HG03108 (cell line): ENCODE measurements at regions not wholly inside any gene's neighbourhood (a gene's known extent, or its start where the extent isn't known, plus 50 kb on each side); places are given as distances from the start of the nearest gene placed in this dataset.

Source experiments
- ATAC-seq: cut with Tn5 transposase; IDR thresholded peaks from one replicate; pipeline ENCODE4 v1.9.1; 2021; ENCODE audit warnings: moderate library complexity; ENCODE audit not compliant: unreplicated experiment

DNA sequence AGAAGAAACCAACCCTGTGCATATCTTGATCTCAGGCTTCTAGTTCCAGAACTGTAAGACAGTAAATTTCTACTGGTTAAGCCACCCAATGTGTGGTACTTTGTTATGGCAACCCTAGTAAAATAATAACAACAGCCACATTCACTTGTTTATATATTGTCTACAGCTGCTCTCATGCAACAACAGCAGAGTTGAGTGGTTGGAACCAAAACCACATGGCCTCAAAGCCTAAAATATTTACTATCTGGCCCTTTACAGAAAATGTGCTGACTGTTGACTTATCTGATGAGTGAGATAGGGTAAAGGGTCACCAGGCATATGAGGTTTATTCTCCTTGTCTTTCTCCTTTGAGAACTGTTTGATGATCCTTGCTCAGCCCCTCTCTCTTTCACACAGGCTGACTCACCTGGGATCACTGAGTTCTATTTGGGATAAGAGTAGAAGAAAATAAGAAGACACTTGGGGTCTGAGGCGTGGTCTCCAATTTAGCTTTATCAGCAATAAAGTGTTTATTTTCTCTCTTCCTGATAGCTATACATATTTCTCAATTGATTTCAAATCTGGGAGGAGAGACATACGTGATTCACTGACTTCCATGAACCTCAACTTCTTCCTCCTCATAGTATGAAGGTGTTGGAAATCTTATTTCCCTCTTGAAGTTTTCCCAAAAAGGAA, 227.5 kb upstream of the STARD13 start:
- ATAC-seq, result no peak

DNA sequence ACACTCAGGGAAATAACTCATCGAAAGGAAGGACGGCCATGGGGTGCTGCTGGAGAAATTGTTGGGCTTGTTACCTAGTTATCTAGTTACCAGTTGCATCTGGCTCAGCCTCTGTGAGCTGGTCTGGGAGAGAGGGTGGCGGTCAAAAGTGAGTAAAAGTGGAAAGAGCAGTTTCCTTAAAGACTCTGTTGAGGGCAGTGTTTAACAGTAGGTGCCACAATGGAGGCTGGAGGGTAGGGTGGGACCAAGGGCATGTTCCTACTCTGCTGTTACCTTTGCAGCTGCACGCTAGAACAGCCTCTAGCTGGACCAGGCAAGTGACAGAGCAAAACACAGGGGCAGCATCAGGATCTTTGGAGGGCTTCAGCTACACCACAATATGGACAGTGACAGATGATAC, 228.8 kb upstream of the STARD13 start:
- ATAC-seq, result no peak

DNA sequence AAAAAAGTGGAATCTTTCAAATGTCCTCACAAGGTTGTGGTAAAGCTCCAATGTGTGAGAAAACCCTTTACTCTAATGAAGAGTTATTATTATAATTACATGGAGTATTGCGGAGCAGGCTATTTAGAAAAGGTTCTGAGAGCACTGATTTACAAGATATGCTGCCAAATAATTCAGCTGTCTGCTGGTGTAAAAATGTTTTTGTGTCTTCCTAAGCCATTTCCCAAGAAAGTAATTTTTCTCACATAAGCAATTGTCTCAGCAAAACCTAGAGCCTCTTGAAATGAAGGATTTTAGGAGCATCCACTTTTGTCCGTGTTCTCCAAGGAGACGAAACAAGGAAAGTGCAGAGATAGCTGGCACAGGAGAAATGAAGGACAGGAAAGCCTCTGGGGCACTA, 229.6 kb upstream of the STARD13 start:
- no peak for ATAC-seq

DNA sequence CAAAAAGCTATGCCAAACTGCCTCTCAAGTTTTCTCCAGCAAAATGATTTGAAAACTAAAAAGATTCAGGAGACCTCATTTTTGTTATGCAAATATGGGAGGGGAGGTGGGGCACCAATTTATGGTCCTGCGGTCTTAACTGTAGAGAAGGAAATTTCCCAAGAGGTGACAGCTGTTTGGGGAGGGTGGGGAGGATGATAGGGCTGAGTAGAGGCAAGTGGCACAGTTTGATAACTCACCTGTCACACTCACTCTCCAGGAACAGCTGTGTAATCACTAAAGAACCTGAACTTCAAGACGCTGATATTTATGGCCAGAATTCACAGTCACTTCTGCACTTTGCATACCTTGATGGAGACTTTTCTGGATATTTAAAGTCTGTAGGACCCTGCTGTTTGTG, 232.9 kb upstream of the STARD13 start:
- no peak for ATAC-seq

DNA sequence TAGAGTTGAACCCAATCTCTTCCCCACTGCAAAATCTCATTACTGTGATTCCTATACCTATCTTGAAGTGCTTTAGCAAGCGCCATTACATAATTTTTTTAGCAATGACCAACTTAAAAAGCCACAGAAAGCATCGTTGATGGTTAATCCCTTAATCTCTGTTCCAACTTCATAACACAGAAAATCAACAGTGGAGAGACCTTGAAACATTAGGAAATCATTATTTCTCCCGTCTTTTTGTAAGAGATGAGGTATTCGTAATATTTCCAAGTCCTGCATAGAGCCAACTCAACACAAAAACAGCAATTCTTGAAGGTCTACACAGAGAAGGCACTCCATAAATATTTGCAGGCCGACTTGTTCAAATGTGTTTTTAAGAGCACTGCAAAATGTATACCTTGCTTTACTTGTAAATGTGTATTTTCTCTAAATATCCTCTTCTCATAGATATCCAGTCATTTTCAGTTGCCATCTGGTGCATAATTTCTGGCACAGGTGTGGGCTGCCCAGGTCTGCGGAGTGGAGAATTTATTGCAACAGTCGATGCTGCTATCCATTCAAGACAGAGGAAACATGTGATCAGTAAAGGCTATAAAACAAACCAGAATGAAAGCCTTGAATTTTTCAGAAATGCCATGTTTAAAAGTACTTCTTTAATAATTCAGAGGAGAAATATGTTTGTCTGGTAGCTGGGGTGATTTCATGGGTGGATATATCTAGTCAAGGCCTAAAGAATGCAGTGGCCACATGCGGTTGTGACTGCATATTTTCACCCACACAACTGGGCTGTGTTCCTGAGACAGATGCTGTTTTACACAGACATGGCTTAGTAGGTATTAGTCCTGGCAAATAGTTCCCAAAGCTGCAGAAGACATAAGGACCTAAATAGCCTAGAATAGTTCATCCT, 234.3 kb upstream of the STARD13 start:
- no peak for ATAC-seq

DNA sequence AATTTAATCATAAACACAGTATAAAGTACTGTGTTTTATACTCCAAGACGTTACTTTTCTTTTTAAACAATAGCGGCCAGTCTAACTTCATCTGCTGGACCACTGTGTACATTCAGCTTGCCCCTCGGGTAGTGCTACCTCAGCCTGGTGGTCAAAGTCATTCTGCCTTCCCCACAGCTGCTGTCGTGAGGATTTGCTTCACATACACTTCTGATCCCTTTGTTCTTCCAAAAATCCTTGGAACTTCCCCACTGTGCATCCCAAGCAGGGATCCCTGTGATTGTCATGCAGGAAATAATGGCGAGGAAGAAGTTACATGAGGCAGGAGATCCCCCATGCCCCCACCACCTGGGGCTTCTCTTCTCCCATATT, 234.9 kb upstream of the STARD13 start:
- no peak for ATAC-seq

DNA sequence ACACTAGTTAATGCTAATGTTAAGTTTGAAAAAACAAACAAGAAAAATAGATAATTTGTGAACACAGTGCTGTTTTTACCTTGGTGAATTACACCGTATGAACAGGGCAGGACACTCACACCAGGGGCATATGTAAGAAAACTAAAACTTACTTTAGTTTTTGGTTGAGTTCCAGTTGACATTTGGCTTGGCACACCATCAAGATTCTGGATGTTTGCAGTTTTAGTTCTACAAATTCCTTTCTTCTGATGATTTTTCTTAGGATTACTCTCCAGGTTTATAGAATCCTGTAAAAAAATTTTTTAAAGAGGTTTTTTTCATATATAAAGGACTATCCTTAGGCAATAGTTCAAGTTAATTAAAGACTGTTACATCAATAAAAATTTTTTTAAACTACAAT, 238.5 kb upstream of the STARD13 start:
- ATAC-seq, result no peak

DNA sequence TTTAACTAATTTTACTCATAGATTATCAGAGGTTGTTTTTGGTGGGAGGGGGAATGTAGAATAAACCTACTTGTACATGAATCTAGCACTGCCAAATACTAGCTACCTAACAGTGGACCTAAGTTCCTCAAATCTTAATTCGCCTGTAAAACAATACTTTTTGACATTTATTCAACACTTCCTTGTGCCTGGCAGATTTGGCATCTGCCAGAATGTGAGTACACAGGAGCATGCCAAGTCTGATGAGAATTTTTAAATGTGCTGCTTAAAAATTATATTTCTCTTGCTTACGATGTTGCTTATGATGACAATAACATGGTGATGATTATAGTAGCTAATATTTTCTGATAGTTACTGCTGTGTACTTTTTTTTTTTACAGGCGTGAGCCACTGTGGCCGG, 240.2 kb upstream of the STARD13 start:
- no peak for ATAC-seq

DNA sequence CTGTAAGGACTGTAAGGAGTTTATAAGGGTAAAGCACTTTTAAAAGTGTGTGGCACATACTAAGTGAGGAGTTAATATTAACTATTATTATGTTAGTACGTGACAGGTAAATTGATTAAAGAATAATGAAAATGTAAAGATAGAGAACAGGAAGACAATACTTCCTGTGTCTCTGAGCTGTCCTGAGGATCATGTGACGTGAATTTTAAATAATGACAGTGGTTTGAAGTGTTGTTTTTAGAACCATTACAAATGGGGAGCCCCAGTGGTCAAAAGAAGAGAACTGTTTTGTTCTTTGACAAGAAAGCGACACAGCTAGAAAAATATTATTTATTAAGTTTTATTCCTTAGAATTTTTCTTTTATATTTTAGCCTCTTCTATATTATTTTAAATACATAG, 241.2 kb upstream of the STARD13 start:
- no peak for ATAC-seq

DNA sequence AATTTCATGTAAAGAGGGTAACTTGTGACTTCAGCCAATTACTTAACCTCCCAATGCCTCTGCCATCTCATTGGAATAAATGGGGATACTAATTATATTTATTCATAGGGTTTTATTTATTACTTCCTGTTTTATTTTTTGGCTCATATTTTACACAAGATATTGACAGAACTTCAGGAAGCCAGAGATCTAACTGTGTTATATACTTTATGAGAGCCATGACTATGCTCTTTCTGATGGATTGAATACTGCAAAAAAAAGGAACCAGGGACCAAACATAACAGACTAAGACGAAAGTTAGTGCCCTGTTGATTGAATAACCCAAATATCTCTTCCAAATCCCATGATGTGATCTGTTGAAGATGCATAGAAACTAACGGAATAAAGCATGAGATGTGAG, 243.3 kb upstream of the STARD13 start:
- no peak for ATAC-seq

DNA sequence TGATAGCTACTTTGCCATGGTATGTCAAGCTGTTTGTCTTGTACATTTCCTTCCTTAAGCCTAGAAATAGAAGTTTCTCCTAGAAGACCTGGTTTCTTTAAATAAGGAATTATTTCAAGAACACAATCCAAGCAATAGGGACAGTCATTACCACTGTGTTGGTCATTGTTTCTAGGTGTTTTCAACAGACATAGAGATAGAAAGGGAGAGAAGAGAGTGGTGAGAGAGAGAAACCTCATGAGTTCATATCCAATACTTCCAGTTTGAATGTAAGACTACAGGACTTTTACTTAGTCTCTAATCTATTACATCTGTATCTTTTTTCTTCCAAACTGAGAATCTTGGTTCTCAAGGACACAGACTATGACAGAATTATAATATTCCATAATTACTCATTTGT, 245.9 kb upstream of the STARD13 start:
- no peak for ATAC-seq

DNA sequence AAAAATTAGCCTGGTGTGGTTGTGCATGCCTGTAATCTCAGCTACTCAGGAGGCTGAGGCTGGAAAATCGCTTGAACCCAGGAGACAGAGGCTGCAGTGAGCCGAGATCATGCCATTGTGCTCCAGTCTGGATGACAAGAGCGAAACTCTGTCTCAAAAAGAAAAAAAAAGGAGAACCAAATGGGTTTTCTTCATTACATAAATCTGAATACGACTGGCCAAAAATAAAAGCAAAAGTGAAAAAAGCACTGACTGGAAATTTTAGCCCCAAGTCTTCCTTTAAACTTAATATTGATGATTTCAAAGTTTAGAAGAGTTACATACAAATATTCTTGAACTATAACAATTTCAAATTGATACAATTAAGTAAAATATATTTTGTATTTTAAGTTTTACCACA, 249.5 kb upstream of the STARD13 start:
- no peak for ATAC-seq

DNA sequence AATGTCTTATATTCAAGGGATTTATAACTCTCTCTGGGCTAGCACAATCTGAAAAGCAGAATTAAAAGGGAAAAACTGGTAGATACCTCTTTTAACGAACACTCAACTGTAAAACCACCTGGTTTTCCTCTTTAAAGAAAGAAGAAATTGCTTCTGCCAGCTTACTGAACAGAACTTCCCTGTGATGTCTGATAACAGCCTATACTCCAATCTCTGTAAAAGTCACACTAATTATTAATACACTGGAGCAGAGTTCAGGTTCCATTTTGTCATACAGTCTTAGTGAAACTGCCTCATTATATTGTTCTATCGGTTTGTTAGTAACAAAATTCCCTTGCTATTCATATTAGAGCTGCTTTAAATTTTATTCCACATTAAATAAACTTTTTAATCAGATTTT, 251.0 kb upstream of the STARD13 start:
- no peak for ATAC-seq

DNA sequence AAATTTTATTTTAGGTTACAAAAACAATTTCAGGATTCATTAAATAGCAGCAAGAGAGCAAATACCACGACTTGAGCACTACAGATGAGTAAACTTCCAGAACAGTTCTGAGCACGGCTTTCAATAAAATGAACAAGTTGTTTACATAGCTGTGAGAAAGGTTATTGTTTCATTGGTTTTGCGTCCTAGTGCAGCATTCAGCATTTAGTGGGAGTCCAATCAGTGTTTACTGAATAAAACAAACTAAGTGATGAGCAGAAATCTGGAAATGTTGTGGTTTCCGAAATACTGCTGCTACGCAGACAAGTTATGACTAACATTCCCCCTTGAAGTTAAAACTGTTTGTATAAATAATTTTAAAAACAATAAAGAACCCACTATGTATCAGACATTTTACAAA, 251.5 kb upstream of the STARD13 start:
- ATAC-seq, result no peak

DNA sequence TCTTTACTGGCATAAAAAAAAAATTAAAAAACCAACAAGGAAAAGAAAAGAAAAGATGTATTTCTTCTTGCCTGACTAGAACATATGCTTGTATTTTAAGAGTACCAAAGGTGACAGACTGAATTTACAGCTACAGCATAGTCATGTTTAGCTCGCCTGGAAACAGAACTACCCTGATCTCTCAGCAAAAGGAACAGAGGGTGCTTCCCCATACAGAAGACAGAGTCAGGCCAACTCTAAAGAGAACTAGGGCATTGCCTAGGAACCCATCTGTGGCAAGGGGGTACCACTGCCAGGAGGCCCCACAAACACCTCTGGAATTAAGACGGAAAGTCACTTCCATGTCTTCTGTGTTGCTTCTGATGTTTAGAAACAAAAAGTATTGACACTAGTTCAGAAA, 252.1 kb upstream of the STARD13 start:
- no peak for ATAC-seq

DNA sequence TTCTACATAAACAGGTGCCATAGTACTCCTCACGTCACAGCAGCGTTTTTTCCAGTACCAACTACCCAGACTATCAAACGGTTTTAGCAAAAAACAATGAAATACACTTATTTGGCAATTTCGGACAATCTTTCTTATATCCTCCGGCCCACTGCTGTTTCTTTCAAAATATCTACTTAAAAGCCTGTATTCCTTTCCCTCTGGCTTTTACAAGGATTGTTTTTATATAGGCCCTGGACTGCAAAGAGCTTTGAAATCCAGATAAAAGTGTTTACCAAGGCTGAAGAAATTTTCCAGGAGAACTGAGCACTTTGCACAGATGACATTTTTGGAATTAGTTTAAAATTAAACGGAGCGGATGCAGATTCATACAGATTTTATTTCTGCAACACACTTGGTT, 255.9 kb upstream of the STARD13 start:
- ATAC-seq, result no peak

DNA sequence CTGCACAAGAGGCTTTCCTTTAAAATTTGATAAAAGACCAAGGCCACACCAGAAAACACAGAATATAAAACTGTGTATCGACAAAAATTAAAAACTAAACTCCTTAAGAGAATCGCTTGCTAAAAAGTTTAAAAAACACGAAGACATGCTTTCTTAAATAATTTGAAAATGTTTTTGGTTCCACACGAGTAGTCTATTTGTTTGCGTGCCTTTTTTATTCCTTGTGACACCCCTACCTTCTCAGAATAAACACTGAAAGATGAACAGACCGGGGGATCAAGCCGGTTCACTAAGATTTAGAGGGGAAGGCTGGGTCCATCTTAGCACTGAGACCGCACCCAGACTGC, 256.4 kb upstream of the STARD13 start:
- no peak for ATAC-seq

DNA sequence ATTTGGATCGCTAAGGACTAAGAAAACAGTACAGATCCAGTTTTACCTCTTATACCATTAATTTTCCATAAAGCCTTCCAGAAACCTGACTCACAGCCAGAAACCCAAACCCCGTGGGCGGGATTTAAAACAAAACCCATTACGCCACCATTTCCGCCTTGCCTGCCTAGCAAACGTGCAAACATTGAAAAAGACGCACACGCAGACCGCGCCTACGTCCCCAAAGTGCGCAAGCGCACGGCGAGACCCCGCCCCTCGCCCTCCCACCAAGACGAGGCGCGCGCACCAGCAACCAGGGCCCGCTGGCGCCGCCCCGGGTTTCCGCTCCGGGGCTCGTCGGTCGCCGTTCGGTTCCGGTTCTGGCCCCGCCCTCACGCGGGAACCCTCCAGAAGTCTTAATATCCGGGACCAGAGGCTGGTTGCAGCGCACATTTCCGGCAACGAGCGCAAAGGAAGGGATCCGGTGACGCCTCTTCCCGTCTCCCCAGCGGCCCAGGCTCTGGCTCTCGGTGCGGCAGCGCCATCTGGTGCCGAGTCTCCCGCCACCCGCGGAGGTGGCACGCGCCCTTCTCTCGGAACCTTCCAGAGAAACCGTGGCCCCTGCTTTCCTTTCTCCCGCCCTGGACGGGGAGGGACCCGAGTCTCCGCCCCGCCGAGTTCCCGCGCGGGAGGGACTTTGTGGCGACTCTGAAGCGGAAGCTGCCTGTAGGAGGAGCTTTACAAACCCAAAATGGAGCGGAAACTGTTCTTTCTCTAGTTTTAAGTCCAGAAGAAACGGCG, 256.9 kb upstream of the STARD13 start:
- peak; percentile 80 for ATAC-seq

DNA sequence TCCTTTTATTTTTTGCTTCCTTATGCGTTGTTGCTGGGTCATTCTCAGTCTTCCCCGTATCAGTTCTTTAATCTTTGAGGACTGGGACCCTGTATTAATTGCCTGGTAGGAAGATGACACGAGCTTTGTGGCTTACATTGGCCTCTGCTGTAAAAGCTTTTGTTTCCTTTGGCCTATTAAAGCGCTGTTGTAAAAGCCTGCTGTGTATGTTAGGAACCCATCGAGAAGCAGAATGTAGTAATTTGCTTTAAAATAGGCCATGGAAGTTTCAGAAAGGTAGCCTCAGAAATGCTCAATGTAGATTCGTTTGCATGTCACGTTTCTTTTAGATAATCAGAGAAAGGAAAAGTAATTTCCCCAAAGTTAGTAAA, 257.5 kb upstream of the STARD13 start:
- ATAC-seq, result no peak

DNA sequence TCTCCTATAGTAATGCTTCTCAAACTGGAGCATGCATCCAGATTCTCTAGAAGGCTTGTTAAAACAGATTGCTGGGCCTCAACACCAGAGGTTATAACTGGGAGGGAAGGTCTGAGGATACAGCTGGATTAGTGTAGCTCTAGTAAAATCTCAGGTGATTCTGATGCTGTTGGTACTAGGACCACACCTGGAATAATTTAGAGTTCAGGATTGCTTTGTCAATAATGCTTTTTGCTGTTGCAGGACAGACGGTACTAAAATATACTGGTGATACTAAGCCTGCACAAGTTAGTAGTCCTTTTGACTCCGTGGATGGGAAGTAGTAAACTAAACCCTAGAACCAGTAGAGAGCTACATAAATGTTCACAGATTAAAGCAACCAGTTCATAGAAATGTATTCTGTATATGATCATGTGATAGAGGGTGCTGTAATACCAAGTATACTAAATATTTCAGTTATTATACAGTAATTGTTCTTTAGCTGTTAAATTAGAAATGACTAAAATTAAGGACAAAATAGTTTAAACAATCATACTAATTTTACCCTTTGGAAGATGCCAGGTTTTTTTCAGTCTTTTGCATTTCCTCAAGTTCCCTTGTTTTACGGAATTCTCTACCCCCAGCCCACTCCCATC, 258.2 kb upstream of the STARD13 start:
- no peak for ATAC-seq

DNA sequence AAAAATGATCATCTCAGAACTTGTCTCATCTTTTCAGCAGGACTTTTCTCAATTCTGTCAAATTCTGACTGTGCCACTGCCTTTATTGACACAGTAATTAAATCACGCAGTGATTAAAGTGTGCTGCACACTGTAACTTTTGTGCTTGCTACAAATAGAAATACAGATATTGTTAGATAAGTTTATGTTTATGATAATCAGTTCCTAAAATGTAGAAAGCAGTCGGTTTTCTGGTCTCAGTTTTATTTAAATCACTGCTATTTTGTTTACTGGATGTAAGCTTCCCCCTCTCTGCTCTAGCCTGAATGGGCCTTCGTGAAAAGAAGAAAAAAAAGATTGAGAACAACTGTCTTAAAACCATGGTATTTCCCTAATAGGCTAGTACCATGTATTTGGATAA, 258.8 kb upstream of the STARD13 start:
- ATAC-seq, result no peak

DNA sequence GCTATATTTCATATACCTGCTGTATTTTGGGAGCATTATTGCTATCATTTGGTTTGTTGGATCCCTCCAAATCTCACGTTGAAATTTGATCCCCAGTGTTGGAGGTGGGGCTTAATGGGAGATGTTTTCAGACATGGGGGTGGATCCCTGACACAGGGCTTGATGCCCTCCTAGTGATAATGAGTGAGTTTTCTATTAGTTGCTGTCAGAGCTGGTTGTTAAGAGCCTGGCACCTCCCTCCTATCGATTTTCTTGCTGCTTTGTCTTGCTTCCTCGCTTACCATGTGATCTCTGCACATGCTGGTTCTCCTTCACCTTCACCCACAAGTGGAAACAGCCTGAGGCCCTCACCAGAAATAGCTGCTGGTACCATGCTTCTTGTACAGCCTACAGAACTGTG, 259.9 kb upstream of the STARD13 start:
- ATAC-seq, result no peak
